ENCODE measurements at regions not wholly inside any gene's neighbourhood (a gene's known extent, or its start where the extent isn't known, plus 50 kb on each side); places are given as distances from the start of the nearest gene placed in this dataset.

- Histone ChIP-seq H3K27ac (replicated peaks) (no peak overlapping the region), H3K4me3 (replicated peaks; ENCODE audit: insufficient read depth, low read length) (no peak overlapping the region), H3K27me3 (ENCODE audit: insufficient read depth, poor library complexity, severe bottlenecking) (no peaks in the 10 kb centered on the region)
- no peak for DNase-seq (ENCODE audit: low read depth in 1 of 2, low spot score in 1 of 2)
- no peak for TF ChIP-seq GABPA (IDR thresholded peaks at IDR 0.05; ENCODE audit: low read depth)
- TF ChIP-seq, protein P1, sequence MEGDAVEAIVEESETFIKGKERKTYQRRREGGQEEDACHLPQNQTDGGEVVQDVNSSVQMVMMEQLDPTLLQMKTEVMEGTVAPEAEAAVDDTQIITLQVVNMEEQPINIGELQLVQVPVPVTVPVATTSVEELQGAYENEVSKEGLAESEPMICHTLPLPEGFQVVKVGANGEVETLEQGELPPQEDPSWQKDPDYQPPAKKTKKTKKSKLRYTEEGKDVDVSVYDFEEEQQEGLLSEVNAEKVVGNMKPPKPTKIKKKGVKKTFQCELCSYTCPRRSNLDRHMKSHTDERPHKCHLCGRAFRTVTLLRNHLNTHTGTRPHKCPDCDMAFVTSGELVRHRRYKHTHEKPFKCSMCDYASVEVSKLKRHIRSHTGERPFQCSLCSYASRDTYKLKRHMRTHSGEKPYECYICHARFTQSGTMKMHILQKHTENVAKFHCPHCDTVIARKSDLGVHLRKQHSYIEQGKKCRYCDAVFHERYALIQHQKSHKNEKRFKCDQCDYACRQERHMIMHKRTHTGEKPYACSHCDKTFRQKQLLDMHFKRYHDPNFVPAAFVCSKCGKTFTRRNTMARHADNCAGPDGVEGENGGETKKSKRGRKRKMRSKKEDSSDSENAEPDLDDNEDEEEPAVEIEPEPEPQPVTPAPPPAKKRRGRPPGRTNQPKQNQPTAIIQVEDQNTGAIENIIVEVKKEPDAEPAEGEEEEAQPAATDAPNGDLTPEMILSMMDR (IDR thresholded peaks at IDR 0.05; ENCODE audit: insufficient read depth, low read length): no peak
- TF ChIP-seq SPI1 (IDR thresholded peaks at IDR 0.05; ENCODE audit: borderline replicate concordance, low read depth): no peak
- no peak for TF ChIP-seq REST (IDR thresholded peaks at IDR 0.05; ENCODE audit: insufficient replicate concordance, low read depth)
- TF ChIP-seq POLR2AphosphoS5 (IDR thresholded peaks at IDR 0.05; ENCODE audit: low read depth): no peak
These were observed 312.8 kb upstream of the NFE2L3 start for GRCh38 chr7:25839084-25839769.

DNA sequence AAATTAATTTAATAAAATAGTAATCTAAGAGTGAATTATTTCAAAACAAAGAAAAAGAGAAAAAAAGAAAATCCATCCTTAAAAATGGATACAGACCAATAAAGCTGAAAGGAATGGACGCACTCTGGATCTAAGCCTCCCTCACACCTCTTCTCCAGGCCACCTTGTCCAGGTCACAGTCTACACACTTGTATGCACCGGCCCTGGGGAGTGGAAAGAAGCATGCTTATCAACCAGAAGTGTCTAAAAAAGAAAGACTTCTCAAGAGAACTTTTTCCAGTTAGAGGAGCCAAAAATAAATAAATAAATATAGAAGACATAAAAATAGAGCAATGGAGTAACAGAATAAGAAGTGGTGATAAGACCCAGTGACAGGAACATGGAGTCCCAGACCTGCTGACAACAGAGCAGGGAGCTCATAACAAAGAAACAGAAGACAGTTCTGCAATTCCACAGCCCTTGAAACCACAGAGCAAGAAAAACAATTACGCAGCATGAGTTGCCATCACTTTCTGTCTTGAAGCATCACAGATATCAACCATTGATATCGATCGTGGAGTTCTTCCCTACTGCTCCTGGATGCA, 311.7 kb upstream of the NFE2L3 start:
- TF ChIP-seq GABPA (IDR thresholded peaks at IDR 0.05; ENCODE audit: low read depth) (no peak), SPI1 (IDR thresholded peaks at IDR 0.05; ENCODE audit: borderline replicate concordance, low read depth) (no peak), REST (IDR thresholded peaks at IDR 0.05; ENCODE audit: insufficient replicate concordance, low read depth) (no peak), POLR2AphosphoS5 (IDR thresholded peaks at IDR 0.05; ENCODE audit: low read depth) (no peak)
- TF ChIP-seq, protein P1 (IDR thresholded peaks at IDR 0.05; ENCODE audit: insufficient read depth, low read length): no peak
- DNase-seq (ENCODE audit: low read depth in 1 of 2, low spot score in 1 of 2): no peak
- H3K27ac ChIP-seq (replicated peaks): no peak overlapping the region
- no peak overlapping the region for H3K4me3 ChIP-seq (replicated peaks; ENCODE audit: insufficient read depth, low read length)
- no peaks in the 10 kb centered on the region for H3K27me3 ChIP-seq (ENCODE audit: insufficient read depth, poor library complexity, severe bottlenecking)

DNA sequence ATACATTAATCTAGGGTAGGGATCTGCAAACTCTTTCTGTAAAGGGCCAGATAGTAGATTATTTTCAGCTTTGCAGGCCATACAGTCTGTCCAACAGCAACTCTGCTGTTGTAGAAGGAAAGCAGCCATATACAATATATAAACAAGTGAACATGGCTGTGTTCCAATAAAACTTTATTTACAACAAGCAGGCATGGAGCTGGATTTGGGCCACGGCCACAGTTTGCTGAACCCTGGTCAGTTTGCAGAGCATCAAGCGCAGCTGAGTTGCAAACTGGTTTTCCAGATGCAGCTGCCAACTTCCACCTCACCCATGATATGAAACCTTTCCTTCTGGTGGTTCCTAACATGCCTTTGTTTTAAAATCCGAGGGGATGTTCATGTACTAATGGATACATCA, 310.4 kb upstream of the NFE2L3 start:
- DNase-seq (ENCODE audit: low read depth in 1 of 2, low spot score in 1 of 2): no peak
- TF ChIP-seq REST (IDR thresholded peaks at IDR 0.05; ENCODE audit: insufficient replicate concordance, low read depth) (no peak), POLR2AphosphoS5 (IDR thresholded peaks at IDR 0.05; ENCODE audit: low read depth) (no peak), SPI1 (IDR thresholded peaks at IDR 0.05; ENCODE audit: borderline replicate concordance, low read depth) (no peak), GABPA (IDR thresholded peaks at IDR 0.05; ENCODE audit: low read depth) (no peak)
- TF ChIP-seq, protein P1 (IDR thresholded peaks at IDR 0.05; ENCODE audit: insufficient read depth, low read length): no peak
- no peak overlapping the region for H3K27ac ChIP-seq (replicated peaks)
- H3K4me3 ChIP-seq (replicated peaks; ENCODE audit: insufficient read depth, low read length): no peak overlapping the region
- no peaks in the 10 kb centered on the region for H3K27me3 ChIP-seq (ENCODE audit: insufficient read depth, poor library complexity, severe bottlenecking)

Measured in HL-60 (cell line).